ENCODE measurements at regions not wholly inside any gene's neighbourhood (a gene's known extent, or its start where the extent isn't known, plus 50 kb on each side); places are given as distances from the start of the nearest gene placed in this dataset.

DNA sequence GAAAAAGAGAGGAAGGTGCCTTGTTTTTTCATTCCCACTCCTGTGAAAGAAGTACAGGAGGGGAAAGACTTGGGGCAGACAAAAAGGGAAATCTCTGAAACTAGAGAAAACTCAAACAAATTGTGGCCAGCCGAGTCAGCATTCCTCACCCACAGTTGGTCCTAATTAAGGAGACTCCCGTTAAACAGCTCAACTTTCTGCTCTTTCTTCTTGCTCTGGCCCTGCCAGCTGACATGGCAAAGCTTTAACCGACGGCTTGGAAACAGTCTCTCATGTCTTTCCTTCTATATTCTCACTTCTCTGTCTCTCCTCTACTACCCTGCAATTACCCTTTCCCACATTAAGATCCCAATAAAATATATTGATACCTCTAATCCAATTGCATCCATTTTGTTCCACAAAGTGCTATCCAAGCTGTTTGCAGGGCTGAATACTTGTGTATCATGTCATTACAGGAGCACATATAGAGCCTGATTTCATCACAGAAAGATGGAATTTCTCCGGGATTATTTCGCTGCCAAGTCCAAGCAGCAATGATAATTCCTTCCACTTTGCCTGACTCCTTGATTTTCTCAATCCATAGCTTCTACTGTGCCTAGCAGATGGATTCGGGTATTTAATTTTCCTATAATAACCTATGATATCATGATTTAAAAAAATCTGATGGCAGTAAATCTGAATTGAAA lies 65.4 kb upstream of the IPO9 start:
- TF ChIP-seq, protein P1, sequence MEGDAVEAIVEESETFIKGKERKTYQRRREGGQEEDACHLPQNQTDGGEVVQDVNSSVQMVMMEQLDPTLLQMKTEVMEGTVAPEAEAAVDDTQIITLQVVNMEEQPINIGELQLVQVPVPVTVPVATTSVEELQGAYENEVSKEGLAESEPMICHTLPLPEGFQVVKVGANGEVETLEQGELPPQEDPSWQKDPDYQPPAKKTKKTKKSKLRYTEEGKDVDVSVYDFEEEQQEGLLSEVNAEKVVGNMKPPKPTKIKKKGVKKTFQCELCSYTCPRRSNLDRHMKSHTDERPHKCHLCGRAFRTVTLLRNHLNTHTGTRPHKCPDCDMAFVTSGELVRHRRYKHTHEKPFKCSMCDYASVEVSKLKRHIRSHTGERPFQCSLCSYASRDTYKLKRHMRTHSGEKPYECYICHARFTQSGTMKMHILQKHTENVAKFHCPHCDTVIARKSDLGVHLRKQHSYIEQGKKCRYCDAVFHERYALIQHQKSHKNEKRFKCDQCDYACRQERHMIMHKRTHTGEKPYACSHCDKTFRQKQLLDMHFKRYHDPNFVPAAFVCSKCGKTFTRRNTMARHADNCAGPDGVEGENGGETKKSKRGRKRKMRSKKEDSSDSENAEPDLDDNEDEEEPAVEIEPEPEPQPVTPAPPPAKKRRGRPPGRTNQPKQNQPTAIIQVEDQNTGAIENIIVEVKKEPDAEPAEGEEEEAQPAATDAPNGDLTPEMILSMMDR (IDR thresholded peaks at IDR 0.05): no peak
- TF ChIP-seq POLR2A (IDR thresholded peaks at IDR 0.05): no peak
